H1 (cell line): ENCODE measurements at regions not wholly inside any gene's neighbourhood (a gene's known extent, or its start where the extent isn't known, plus 50 kb on each side); places are given as distances from the start of the nearest gene placed in this dataset.

Experiments
- CTCF ChIA-PET: fragments of 300-600 bp; sonication (Branson Sonifier 250); formaldehyde crosslinking; loops from one replicate; lab custom pipeline; 2021; ENCODE audit not compliant: partially characterized antibody; lab: Charles Lee
- POLR2A ChIA-PET: fragments of 300-600 bp; sonication (Branson Sonifier 250); formaldehyde crosslinking; loops from one replicate; lab custom pipeline; 2021; ENCODE audit warnings: inconsistent platforms; ENCODE audit not compliant: partially characterized antibody; lab: Charles Lee
- DNase-seq, 2 experiments: peaks; one replicate each; pipeline versions ENCODE4 v3.0.0 to v3.0.0-alpha.2; 2010 to 2022; ENCODE audit warnings: low spot score in 2 of 2, low read depth in 1 of 2, mixed read lengths in 1 of 2
- FAIRE-seq: peaks from 2 replicates; lab custom pipeline; 2011; peaks lifted over from hg19 to GRCh38; lab: Jason Lieb, UNC
- H2AFZ ChIP-seq: 2 replicates; pipeline ENCODE4 v1.8.1; 2012; ENCODE audit warnings: low read length, inconsistent platforms
- H2AK5ac ChIP-seq: 2 replicates; pipeline ENCODE4 v1.6.1; 2013; ENCODE audit warnings: low read depth, low read length
- H2BK120ac ChIP-seq: replicated peaks from 2 replicates; pipeline ENCODE3; 2013; ENCODE audit warnings: low read depth, low read length, inconsistent platforms
- H2BK12ac ChIP-seq: 2 replicates; pipeline ENCODE4 v1.6.1; 2013; ENCODE audit warnings: low read depth, low read length
- H2BK15ac ChIP-seq: 2 replicates; pipeline ENCODE4 v1.6.1; 2013; ENCODE audit warnings: low read length
- H2BK20ac ChIP-seq: 2 replicates; pipeline ENCODE4 v1.6.1; 2013; ENCODE audit warnings: low read length
- H2BK5ac ChIP-seq: 2 replicates; pipeline ENCODE4 v1.6.1; 2013; ENCODE audit warnings: low read depth, low read length
- H3K14ac ChIP-seq: 2 replicates; pipeline ENCODE4 v1.6.1; 2013; ENCODE audit warnings: inconsistent platforms; ENCODE audit not compliant: insufficient read length
- H3K18ac ChIP-seq: 2 replicates; pipeline ENCODE4 v1.6.1; 2013; ENCODE audit warnings: low read length; ENCODE audit errors: extremely low read depth
- H3K23ac ChIP-seq: 2 replicates; pipeline ENCODE4 v1.6.1; 2013; ENCODE audit warnings: inconsistent platforms; ENCODE audit not compliant: insufficient read length
- H3K23me2 ChIP-seq: 2 replicates; pipeline ENCODE4 v1.6.1; 2013; ENCODE audit warnings: low read depth, low read length
- H3K27ac ChIP-seq: 2 replicates; pipeline ENCODE4 v1.6.1; 2011; ENCODE audit warnings: low read depth, low read length, inconsistent platforms
- H3K27me3 ChIP-seq, 4 experiments: replicated peaks in 1 of 4; 1 replicate in 1 of 4; 2 replicates in 3 of 4; pipeline versions ENCODE4 v1.6.1 to v1.8.1; 2011 to 2013; ENCODE audit warnings: low read length in 3 of 4, mild to moderate bottlenecking in 3 of 4, inconsistent platforms in 2 of 4, mixed read lengths in 2 of 4, moderate library complexity in 1 of 4; ENCODE audit not compliant: control insufficient read depth in 3 of 4, insufficient read depth in 3 of 4; ENCODE audit errors: extremely low read depth in 1 of 4
- H3K36me3 ChIP-seq, 4 experiments: 2 replicates each; pipeline versions ENCODE4 v1.6.1 to v1.8.1; 2011 to 2013; ENCODE audit warnings: mild to moderate bottlenecking in 4 of 4, low read length in 3 of 4, moderate library complexity in 2 of 4, control low read depth in 1 of 4, inconsistent platforms in 1 of 4; ENCODE audit not compliant: insufficient read depth in 4 of 4, control insufficient read depth in 2 of 4
- H3K4ac ChIP-seq: replicated peaks from 2 replicates; pipeline ENCODE3; 2013; ENCODE audit warnings: low read length, low read depth, mixed read lengths, inconsistent platforms; ENCODE audit not compliant: insufficient read length
- H3K4me1 ChIP-seq, 4 experiments: replicated peaks in 1 of 4; 1 replicate in 1 of 4; 2 replicates in 3 of 4; pipeline versions ENCODE4 v1.6.1 to v1.8.1; 2011 to 2013; ENCODE audit warnings: low read length in 3 of 4, inconsistent platforms in 2 of 4, mixed read lengths in 1 of 4; ENCODE audit not compliant: insufficient read depth in 4 of 4, control insufficient read depth in 3 of 4
- H3K4me2 ChIP-seq, 2 experiments: 2 replicates each; pipeline versions ENCODE4 v1.6.1 to v1.8.1; 2011 to 2013; ENCODE audit warnings: low read depth in 2 of 2, low read length in 2 of 2, control low read depth in 1 of 2, inconsistent platforms in 1 of 2, mild to moderate bottlenecking in 1 of 2; ENCODE audit not compliant: insufficient read depth in 1 of 2
- H3K4me3 ChIP-seq, 4 experiments: fragments of 200-600, 300-600 bp in 1 of 4; sonication (generic), shearing (Covaris generic), sonication (Bioruptor Twin) in 1 of 4; 2 replicates each; pipeline versions ENCODE4 v1.5.1 to v1.8.1; 2011 to 2016; ENCODE audit warnings: low read length in 4 of 4, low read depth in 3 of 4, control low read depth in 2 of 4, inconsistent platforms in 2 of 4, mild to moderate bottlenecking in 2 of 4, mixed read lengths in 1 of 4, moderate library complexity in 1 of 4; ENCODE audit not compliant: insufficient read depth in 2 of 4; ENCODE audit errors: extremely low read depth in 1 of 4
- H3K56ac ChIP-seq: replicated peaks from 2 replicates; pipeline ENCODE3; 2013; ENCODE audit warnings: low read depth, mild to moderate bottlenecking, mixed read lengths, low read length, inconsistent platforms; ENCODE audit not compliant: insufficient read length
- H3K79me1 ChIP-seq: 2 replicates; pipeline ENCODE4 v1.6.1; 2013; ENCODE audit warnings: low read depth, low read length, control low read depth
- H3K79me2 ChIP-seq, 2 experiments: 2 replicates each; pipeline versions ENCODE4 v1.6.1 to v1.8.1; 2012 to 2013; ENCODE audit warnings: low read length in 2 of 2, mild to moderate bottlenecking in 2 of 2, inconsistent platforms in 1 of 2; ENCODE audit not compliant: insufficient read depth in 2 of 2, control insufficient read depth in 1 of 2
- H3K9ac ChIP-seq, 4 experiments: replicated peaks in 1 of 4; 1 replicate in 1 of 4; 2 replicates in 3 of 4; pipeline versions ENCODE4 v1.6.1 to v1.8.1; 2011 to 2013; ENCODE audit warnings: low read depth in 3 of 4, low read length in 3 of 4, control low read depth in 2 of 4, mild to moderate bottlenecking in 2 of 4, moderate library complexity in 2 of 4, inconsistent platforms in 1 of 4; ENCODE audit errors: extremely low read depth in 1 of 4
- H3K9me3 ChIP-seq, 2 experiments: 2 replicates each; pipeline versions ENCODE4 v1.6.1 to v1.8.1; 2012 to 2013; ENCODE audit warnings: mild to moderate bottlenecking in 2 of 2, moderate library complexity in 2 of 2, control low read depth in 1 of 2, inconsistent platforms in 1 of 2, low read depth in 1 of 2, low read length in 1 of 2, mixed read lengths in 1 of 2; ENCODE audit not compliant: insufficient read depth in 2 of 2
- H4K20me1 ChIP-seq, 2 experiments: replicated peaks in 1 of 2; 2 replicates each; pipeline versions ENCODE3 to v1.8.1; 2011 to 2013; ENCODE audit warnings: inconsistent platforms in 2 of 2, low read length in 2 of 2, mild to moderate bottlenecking in 1 of 2; ENCODE audit not compliant: insufficient read depth in 2 of 2, control insufficient read depth in 1 of 2
- H4K5ac ChIP-seq: 2 replicates; pipeline ENCODE4 v1.6.1; 2013; ENCODE audit warnings: low read length, low read depth, mixed read lengths, inconsistent platforms; ENCODE audit not compliant: insufficient read length
- H4K8ac ChIP-seq: 2 replicates; pipeline ENCODE4 v1.8.0; 2013; ENCODE audit warnings: mild to moderate bottlenecking, moderate library complexity, low read length, inconsistent platforms; ENCODE audit not compliant: insufficient read depth; ENCODE audit errors: extremely low read depth
- H4K91ac ChIP-seq: replicated peaks from 2 replicates; pipeline ENCODE3; 2013; ENCODE audit warnings: low read length, mixed read lengths, inconsistent platforms; ENCODE audit not compliant: insufficient read length
- ASH2L ChIP-seq: fragments of 200-600, 300-600 bp; sonication (generic); IDR thresholded peaks from one replicate; pipeline ENCODE4 v1.7.1; 2017; ENCODE audit warnings: low read length
- CEBPB ChIP-seq: IDR thresholded peaks from 2 replicates; pipeline ENCODE4 v1.6.1; 2012; ENCODE audit warnings: low read depth, low read length
- CHD2 ChIP-seq: IDR thresholded peaks from 2 replicates; pipeline ENCODE4 v1.6.1; 2012; ENCODE audit warnings: low read length, improper control_type of control experiment
- EGR1 ChIP-seq: IDR thresholded peaks from 2 replicates; pipeline ENCODE4 v1.6.1; 2011; ENCODE audit warnings: low read depth, low read length, borderline replicate concordance
- EZH2 ChIP-seq: fragments of 200-600 bp; sonication (generic); IDR thresholded peaks from 2 replicates; pipeline ENCODE4 v1.7.1; 2012; ENCODE audit warnings: low read depth, mild to moderate bottlenecking, moderate library complexity, low read length, inconsistent platforms; ENCODE audit not compliant: severe bottlenecking
- GABPA ChIP-seq: IDR thresholded peaks from 2 replicates; pipeline ENCODE4 v1.6.1; 2011; ENCODE audit warnings: mild to moderate bottlenecking, low read length, moderate library complexity, borderline replicate concordance; ENCODE audit not compliant: insufficient read depth
- GTF2F1 ChIP-seq: IDR thresholded peaks from 2 replicates; pipeline ENCODE4 v1.6.1; 2012; ENCODE audit warnings: low read depth, low read length, improper control_type of control experiment, borderline replicate concordance
- HDAC2 ChIP-seq, 2 experiments: fragments of 300-600 bp in 1 of 2; sonication (generic) in 1 of 2; IDR thresholded peaks; 2 replicates each; pipeline ENCODE4 v1.6.1; 2011 to 2012; ENCODE audit warnings: low read depth in 2 of 2, low read length in 2 of 2, mild to moderate bottlenecking in 2 of 2, moderate library complexity in 2 of 2, borderline replicate concordance in 1 of 2, inconsistent platforms in 1 of 2
- JUN ChIP-seq: IDR thresholded peaks from 2 replicates; pipeline ENCODE4 v1.6.1; 2011; ENCODE audit warnings: low read depth, mild to moderate bottlenecking, improper control_type of control experiment, low read length
- KDM1A ChIP-seq: fragments of 200-600, 300-600 bp; sonication (generic); IDR thresholded peaks from 2 replicates; pipeline ENCODE4 v1.7.1; 2016; ENCODE audit warnings: mild to moderate bottlenecking, low read length, borderline replicate concordance
- SP1 ChIP-seq: IDR thresholded peaks from 2 replicates; pipeline ENCODE4 v1.6.1; 2011; ENCODE audit warnings: low read depth, low read length
- SP4 ChIP-seq: IDR thresholded peaks from 2 replicates; pipeline ENCODE4 v1.6.1; 2012; ENCODE audit warnings: low read length, inconsistent platforms
- SUZ12 ChIP-seq: fragments of 200-600 bp; sonication (generic); IDR thresholded peaks from 2 replicates; pipeline ENCODE4 v1.6.1; 2012; ENCODE audit warnings: mild to moderate bottlenecking, inconsistent platforms, low read length, moderate library complexity, mixed read lengths
- TAF1 ChIP-seq: IDR thresholded peaks from 2 replicates; pipeline ENCODE4 v1.6.1; 2011; ENCODE audit warnings: mild to moderate bottlenecking, low read depth, low read length
- TBP ChIP-seq: IDR thresholded peaks from 2 replicates; pipeline ENCODE4 v1.6.1; 2011; ENCODE audit warnings: low read depth, low read length, improper control_type of control experiment
- WGBS, 2 experiments: shearing (Covaris generic) in 1 of 2; methylation state at CpG; one replicate each; pipeline versions ENCODE4 v1.1.6 to v1.1.7; 2013 to 2015; ENCODE audit warnings: low lambda C conversion rate in 2 of 2, mixed read lengths in 2 of 2, inconsistent platforms in 1 of 2, low coverage in 1 of 2, missing lambda C conversion rate in 1 of 2; ENCODE audit not compliant: insufficient replicate concordance in 2 of 2, insufficient coverage in 1 of 2, insufficient read length in 1 of 2; ENCODE audit errors: extremely low coverage in 1 of 2, missing lambda C conversion rate in 1 of 2; 5-methylcytosine and 5-hydroxymethylcytosine counted together

GRCh38 chrX:39502486-39502885 lies 595.3 kb downstream of the BCOR start:
- no peak overlapping the region for H3K27ac ChIP-seq
- DNase-seq (no peak), FAIRE-seq (no peak)
- H3K14ac ChIP-seq: no peak overlapping the region
- H3K18ac ChIP-seq: no peak overlapping the region
- no peak overlapping the region for H2BK120ac ChIP-seq
- no peaks in the 10 kb centered on the region for H3K23me2 ChIP-seq
- H2BK15ac ChIP-seq: no peak overlapping the region
- no peak overlapping the region for H2AK5ac ChIP-seq
- H2AFZ ChIP-seq: no peak overlapping the region
- no peak overlapping the region for H3K4me2 ChIP-seq
- H2BK20ac ChIP-seq: no peak overlapping the region
- POLR2A ChIA-PET: no interaction called here
- 90% methylated on average over 3 of the region's 3 CpGs; no CpG with 5 or more reads in 1 of the 2 experiments for WGBS, 2 experiments
- no peaks in the 10 kb centered on the region for H3K27me3 ChIP-seq
- no peak overlapping the region for H3K23ac ChIP-seq
- H4K8ac ChIP-seq: no peak overlapping the region
- H3K79me2 ChIP-seq: no peaks in the 10 kb centered on the region
- CTCF ChIA-PET: no interaction called here
- no peak overlapping the region for H4K5ac ChIP-seq
- no peak overlapping the region for H3K4me3 ChIP-seq
- H4K20me1 ChIP-seq: no peaks in the 10 kb centered on the region
- no peak overlapping the region for H3K4ac ChIP-seq
- H3K4me1 ChIP-seq: no peaks in the 10 kb centered on the region
- H2BK5ac ChIP-seq: no peak overlapping the region
- H2BK12ac ChIP-seq: no peak overlapping the region
- no peaks in the 10 kb centered on the region for H3K79me1 ChIP-seq
- no peak overlapping the region for H4K91ac ChIP-seq
- no peak overlapping the region for H3K56ac ChIP-seq
- H3K36me3 ChIP-seq: no peaks in the 10 kb centered on the region
- H3K9ac ChIP-seq: no peak overlapping the region
- H3K9me3 ChIP-seq: no peaks in the 10 kb centered on the region
- no peak for TF ChIP-seq CEBPB
- no peak for TF ChIP-seq GTF2F1
- no peak for TF ChIP-seq JUN
- no peak for TF ChIP-seq SUZ12
- TF ChIP-seq GABPA: no peak
- TF ChIP-seq ASH2L: no peak
- TF ChIP-seq TAF1: no peak
- TF ChIP-seq CHD2: no peak
- no peak for TF ChIP-seq TBP
- TF ChIP-seq SP1: no peak
- no peak for TF ChIP-seq EGR1
- TF ChIP-seq HDAC2 (IDR thresholded peaks at IDR 0.05; ENCODE audit: borderline replicate concordance in 1 of 2, low read depth in 2 of 2, low read length in 2 of 2): no peak
- TF ChIP-seq KDM1A: no peak
- TF ChIP-seq SP4: no peak
- TF ChIP-seq EZH2: no peak
